IMR-90 (cell line): ENCODE measurements at regions not wholly inside any gene's neighbourhood (a gene's known extent, or its start where the extent isn't known, plus 50 kb on each side); places are given as distances from the start of the nearest gene placed in this dataset.

Experiments
- ATAC-seq: fragments of 200-7000 bp; cut with Tn5 transposase; 2 replicates; pipeline ENCODE4 v1.9.1; 2020; ENCODE audit warnings: low read depth, mild to moderate bottlenecking, moderate library complexity
- BruUV-seq: library from RNA; stranded (reverse); fragments of 400-500 nt; replicated peaks from 2 replicates; lab custom pipeline; 2021; lab: Mats Ljungman, UMichigan
- CTCF ChIA-PET: fragments of 300-600 bp; formaldehyde crosslinking; extraction: SDS; loops from one replicate; lab custom pipeline; 2021; ENCODE audit warnings: antibody characterized with exemption; lab: Yijun Ruan, JAX
- POLR2A ChIA-PET: fragments of 300-600 bp; sonication (Branson Sonifier 250); formaldehyde crosslinking; loops from one replicate; lab custom pipeline; 2022; ENCODE audit warnings: antibody characterized with exemption; ENCODE audit not compliant: unreplicated experiment; lab: Charles Lee
- DNase-seq: peaks from one replicate; pipeline ENCODE4 v3.0.0; 2013
- H2AFZ ChIP-seq: replicated peaks from 2 replicates; pipeline ENCODE3; 2013; ENCODE audit warnings: low read length, mild to moderate bottlenecking; ENCODE audit not compliant: poor library complexity
- H2AK5ac ChIP-seq: 2 replicates; pipeline ENCODE4 v1.6.1; 2013; ENCODE audit warnings: low read depth, low read length, inconsistent platforms
- H2AK9ac ChIP-seq: replicated peaks from 2 replicates; pipeline ENCODE3; 2013; ENCODE audit warnings: mild to moderate bottlenecking, low read depth, low read length, moderate library complexity; ENCODE audit not compliant: poor library complexity
- H2BK120ac ChIP-seq: 2 replicates; pipeline ENCODE4 v1.6.1; 2013; ENCODE audit warnings: low read depth, low read length, inconsistent platforms
- H2BK15ac ChIP-seq: 3 replicates; pipeline ENCODE4 v1.6.1; 2013; ENCODE audit warnings: low read depth, low read length, inconsistent platforms
- H2BK20ac ChIP-seq: 2 replicates; pipeline ENCODE4 v1.6.1; 2013; ENCODE audit warnings: low read depth, mild to moderate bottlenecking, inconsistent platforms, low read length, moderate library complexity
- H2BK5ac ChIP-seq: 2 replicates; pipeline ENCODE4 v1.6.1; 2013; ENCODE audit warnings: mild to moderate bottlenecking, low read depth, low read length, inconsistent platforms; ENCODE audit not compliant: poor library complexity, severe bottlenecking
- H3K14ac ChIP-seq: replicated peaks from 2 replicates; pipeline ENCODE4 v1.6.1; 2013; ENCODE audit warnings: low read depth, low read length, inconsistent platforms
- H3K18ac ChIP-seq: 2 replicates; pipeline ENCODE4 v1.6.1; 2013; ENCODE audit warnings: low read depth, low read length, control low read depth
- H3K23ac ChIP-seq: 2 replicates; pipeline ENCODE4 v1.6.1; 2013; ENCODE audit warnings: low read depth, low read length, inconsistent platforms
- H3K27ac ChIP-seq: 2 replicates; pipeline ENCODE4 v1.5.1; 2013; ENCODE audit warnings: mild to moderate bottlenecking, control low read depth, low read length; ENCODE audit not compliant: insufficient read depth
- H3K27me3 ChIP-seq: 2 replicates; pipeline ENCODE4 v1.6.1; 2013; ENCODE audit warnings: low read length; ENCODE audit not compliant: control insufficient read depth, insufficient read depth
- H3K36me3 ChIP-seq: 2 replicates; pipeline ENCODE4 v1.6.1; 2013; ENCODE audit warnings: low read length, mixed read lengths; ENCODE audit not compliant: control insufficient read depth, insufficient read depth
- H3K4ac ChIP-seq: 2 replicates; pipeline ENCODE4 v1.6.1; 2013; ENCODE audit warnings: low read depth, low read length, inconsistent platforms
- H3K4me1 ChIP-seq: 2 replicates; pipeline ENCODE4 v1.6.1; 2013; ENCODE audit warnings: low read length, mixed read lengths; ENCODE audit not compliant: control insufficient read depth, insufficient read depth
- H3K4me2 ChIP-seq: 2 replicates; pipeline ENCODE4 v1.6.1; 2013; ENCODE audit warnings: low read depth, mild to moderate bottlenecking, control low read depth, low read length, moderate library complexity
- H3K4me3 ChIP-seq: 2 replicates; pipeline ENCODE4 v1.5.1; 2013; ENCODE audit warnings: low read depth, mild to moderate bottlenecking, control low read depth, low read length, moderate library complexity; ENCODE audit not compliant: insufficient read depth
- H3K56ac ChIP-seq: 2 replicates; pipeline ENCODE4 v1.6.1; 2013; ENCODE audit warnings: low read length, inconsistent platforms; ENCODE audit not compliant: insufficient read depth; ENCODE audit errors: extremely low read depth
- H3K79me1 ChIP-seq, 2 experiments: 2 replicates each; pipeline ENCODE4 v1.6.1; 2013; ENCODE audit warnings: low read length in 2 of 2, inconsistent platforms in 1 of 2, low read depth in 1 of 2
- H3K9ac ChIP-seq: 2 replicates; pipeline ENCODE4 v1.6.1; 2013; ENCODE audit warnings: low read depth, low read length, control low read depth
- H3K9me1 ChIP-seq: 2 replicates; pipeline ENCODE4 v1.6.1; 2013; ENCODE audit warnings: low read length, inconsistent platforms; ENCODE audit not compliant: insufficient read depth
- H3K9me3 ChIP-seq: 2 replicates; pipeline ENCODE4 v1.6.1; 2013; ENCODE audit warnings: low read length; ENCODE audit not compliant: control insufficient read depth, insufficient read depth
- H4K20me1 ChIP-seq: 2 replicates; pipeline ENCODE4 v1.6.1; 2013; ENCODE audit warnings: low read length, inconsistent platforms; ENCODE audit not compliant: insufficient read depth
- H4K5ac ChIP-seq: 2 replicates; pipeline ENCODE4 v1.6.1; 2013; ENCODE audit warnings: mild to moderate bottlenecking, low read depth, low read length, control low read depth
- H4K8ac ChIP-seq, 2 experiments: 2 replicates each; pipeline ENCODE4 v1.6.1; 2013; ENCODE audit warnings: low read depth in 2 of 2, low read length in 2 of 2, control low read depth in 1 of 2, inconsistent platforms in 1 of 2
- H4K91ac ChIP-seq: 2 replicates; pipeline ENCODE4 v1.6.1; 2013; ENCODE audit warnings: low read depth, low read length, inconsistent platforms; ENCODE audit not compliant: insufficient read depth
- BHLHE40 ChIP-seq: fragments of 150-350 bp; IDR thresholded peaks from 2 replicates; pipeline ENCODE4 v1.6.1; 2016; ENCODE audit warnings: mild to moderate bottlenecking, low read depth, low read length
- CEBPB ChIP-seq: IDR thresholded peaks from 2 replicates; pipeline ENCODE4 v1.6.1; 2012; ENCODE audit warnings: low read depth, low read length, improper control_type of control experiment
- CHD1 ChIP-seq: IDR thresholded peaks from 2 replicates; pipeline ENCODE4 v1.6.1; 2012; ENCODE audit warnings: low read depth, low read length, improper control_type of control experiment
- CTCF ChIP-seq: conservative IDR thresholded peaks from 2 replicates; pipeline ENCODE4 v1.5.1; 2012; ENCODE audit warnings: mild to moderate bottlenecking, low read depth, low read length, improper control_type of control experiment
- FOS ChIP-seq: fragments of 150-350 bp; IDR thresholded peaks from 2 replicates; pipeline ENCODE4 v1.6.1; 2016; ENCODE audit warnings: low read depth, low read length
- MAFK ChIP-seq: IDR thresholded peaks from 2 replicates; pipeline ENCODE4 v1.6.1; 2012; ENCODE audit warnings: low read depth, low read length, improper control_type of control experiment
- MAZ ChIP-seq: IDR thresholded peaks from 2 replicates; pipeline ENCODE4 v1.6.1; 2012; ENCODE audit warnings: low read depth, mild to moderate bottlenecking, low read length, improper control_type of control experiment, moderate library complexity, borderline replicate concordance
- MXI1 ChIP-seq: IDR thresholded peaks from 2 replicates; pipeline ENCODE4 v1.6.1; 2012; ENCODE audit warnings: low read depth, mild to moderate bottlenecking, low read length, moderate library complexity, borderline replicate concordance
- NFE2L2 ChIP-seq: fragments of 150-350 bp; IDR thresholded peaks from 2 replicates; pipeline ENCODE4 v1.6.1; 2016; ENCODE audit warnings: low read depth, mild to moderate bottlenecking, low read length
- POLR2A ChIP-seq: IDR thresholded peaks from 2 replicates; pipeline ENCODE4 v1.6.1; 2012; ENCODE audit warnings: mild to moderate bottlenecking, low read depth, low read length
- RAD21 ChIP-seq: IDR thresholded peaks from 2 replicates; pipeline ENCODE4 v1.6.1; 2012; ENCODE audit warnings: low read length, improper control_type of control experiment
- RCOR1 ChIP-seq: IDR thresholded peaks from 2 replicates; pipeline ENCODE4 v1.6.1; 2012; ENCODE audit warnings: mild to moderate bottlenecking, low read length, improper control_type of control experiment; ENCODE audit not compliant: insufficient replicate concordance
- RFX5 ChIP-seq: IDR thresholded peaks from 2 replicates; pipeline ENCODE4 v1.8.0; 2012; ENCODE audit warnings: low read depth, mild to moderate bottlenecking, low read length, moderate library complexity
- SMC3 ChIP-seq: fragments of 150-350 bp; IDR thresholded peaks from 2 replicates; pipeline ENCODE4 v1.6.1; 2016; ENCODE audit warnings: low read depth, mild to moderate bottlenecking, antibody characterized with exemption, low read length, moderate library complexity
- WGBS, 2 experiments: methylation state at CpG; one replicate each; pipeline versions ENCODE4 v1.1.5 to v1.1.7; 2013; ENCODE audit warnings: missing lambda C conversion rate in 2 of 2; ENCODE audit not compliant: insufficient read length in 1 of 2; ENCODE audit errors: extremely low coverage in 2 of 2; 5-methylcytosine and 5-hydroxymethylcytosine counted together
- dilution Hi-C: fragments of 300-500 bp; cut with HindIII; formaldehyde crosslinking; loops from one replicate; pipeline ENCODE4 v1.14.3; 2018; ENCODE audit warnings: low sequenced_read_pairs; ENCODE audit not compliant: unreplicated experiment
- in situ Hi-C: fragments of 300-500 bp; cut with MboI; formaldehyde crosslinking; loops from 3 replicates; pipeline ENCODE4 v1.14.3; 2019; ENCODE audit warnings: low sequenced_read_pairs, inconsistent platforms, mixed read lengths
- intact Hi-C: fragments of 100-400 bp; cut with micrococcal nuclease; formaldehyde crosslinking; loops from 2 replicates; pipeline ENCODE4 v1.10.0; 2022
- TF ChIP-seq, protein P1 (sequence below): fragments of 150-350 bp; IDR thresholded peaks from 2 replicates; pipeline ENCODE4 v1.6.1; 2016; ENCODE audit warnings: low read depth, mild to moderate bottlenecking, low read length, moderate library complexity, borderline replicate concordance
- TF ChIP-seq, protein P2 (sequence below): fragments of 150-350 bp; IDR thresholded peaks from 2 replicates; pipeline ENCODE4 v1.6.1; 2017; ENCODE audit warnings: mild to moderate bottlenecking, antibody characterized with exemption, low read length, low read depth

GRCh38 chr5:130476325-130476724 is 572.1 kb downstream of the CHSY3 start:
- POLR2A ChIA-PET = no interaction called here
- Histone ChIP-seq H3K4me3 (no peak overlapping the region), H2BK15ac (no peak overlapping the region), H2AK5ac (no peak overlapping the region), H3K27ac (no peak overlapping the region), H2BK5ac (no peak overlapping the region), H3K27me3 (no peaks in the 10 kb centered on the region), H3K4ac (no peak overlapping the region), H4K5ac (no peak overlapping the region), H3K4me2 (no peak overlapping the region), H3K56ac (no peak overlapping the region), H3K18ac (no peak overlapping the region), H4K20me1 (no peaks in the 10 kb centered on the region), H3K14ac (no peak overlapping the region), H2BK120ac (no peak overlapping the region), H3K79me1 (no peaks in the 10 kb centered on the region), H3K23ac (no peak overlapping the region), H3K9ac (no peak overlapping the region), H3K9me1 (no peaks in the 10 kb centered on the region), H3K36me3 (no peaks in the 10 kb centered on the region), H3K9me3 (peaks cover 13% of the 10 kb centered on the region), H2BK20ac (no peak overlapping the region), H2AFZ (no peak overlapping the region), H3K4me1 (no peaks in the 10 kb centered on the region), H2AK9ac (no peak overlapping the region), H4K91ac (no peak overlapping the region), H4K8ac (no peak overlapping the region)
- TF ChIP-seq MAZ = no peak
- TF ChIP-seq CEBPB = no peak
- TF ChIP-seq RAD21 = no peak
- TF ChIP-seq CHD1 = no peak
- TF ChIP-seq POLR2A = no peak
- no peak for TF ChIP-seq MAFK
- TF ChIP-seq, protein P1, sequence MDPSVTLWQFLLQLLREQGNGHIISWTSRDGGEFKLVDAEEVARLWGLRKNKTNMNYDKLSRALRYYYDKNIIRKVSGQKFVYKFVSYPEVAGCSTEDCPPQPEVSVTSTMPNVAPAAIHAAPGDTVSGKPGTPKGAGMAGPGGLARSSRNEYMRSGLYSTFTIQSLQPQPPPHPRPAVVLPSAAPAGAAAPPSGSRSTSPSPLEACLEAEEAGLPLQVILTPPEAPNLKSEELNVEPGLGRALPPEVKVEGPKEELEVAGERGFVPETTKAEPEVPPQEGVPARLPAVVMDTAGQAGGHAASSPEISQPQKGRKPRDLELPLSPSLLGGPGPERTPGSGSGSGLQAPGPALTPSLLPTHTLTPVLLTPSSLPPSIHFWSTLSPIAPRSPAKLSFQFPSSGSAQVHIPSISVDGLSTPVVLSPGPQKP = no peak
- TF ChIP-seq, protein P2, sequence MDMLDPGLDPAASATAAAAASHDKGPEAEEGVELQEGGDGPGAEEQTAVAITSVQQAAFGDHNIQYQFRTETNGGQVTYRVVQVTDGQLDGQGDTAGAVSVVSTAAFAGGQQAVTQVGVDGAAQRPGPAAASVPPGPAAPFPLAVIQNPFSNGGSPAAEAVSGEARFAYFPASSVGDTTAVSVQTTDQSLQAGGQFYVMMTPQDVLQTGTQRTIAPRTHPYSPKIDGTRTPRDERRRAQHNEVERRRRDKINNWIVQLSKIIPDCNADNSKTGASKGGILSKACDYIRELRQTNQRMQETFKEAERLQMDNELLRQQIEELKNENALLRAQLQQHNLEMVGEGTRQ = no peak
- TF ChIP-seq MXI1 = no peak
- TF ChIP-seq RCOR1 = no peak
- TF ChIP-seq SMC3 = no peak
- no peak for TF ChIP-seq NFE2L2
- TF ChIP-seq RFX5 = no peak
- no peak for TF ChIP-seq BHLHE40
- no peak for TF ChIP-seq CTCF
- TF ChIP-seq FOS = no peak
- in situ Hi-C loops (no loop called here), dilution Hi-C loops (no loop called here), intact Hi-C loops (no loop called here)
- DNase-seq = no peak
- no TSS peak for BruUV-seq
- no peak for ATAC-seq
- no CpG with 5 or more reads among the region's 6 CpGs for WGBS, 2 experiments
- CTCF ChIA-PET = no interaction called here
